GM19324 (cell line): ENCODE measurements at regions not wholly inside any gene's neighbourhood (a gene's known extent, or its start where the extent isn't known, plus 50 kb on each side); places are given as distances from the start of the nearest gene placed in this dataset.

Experiments
- ATAC-seq: cut with Tn5 transposase; IDR thresholded peaks from one replicate; pipeline ENCODE4 v1.9.1; 2021; ENCODE audit warnings: mild to moderate bottlenecking, moderate library complexity; ENCODE audit not compliant: unreplicated experiment, low FRiP score

DNA sequence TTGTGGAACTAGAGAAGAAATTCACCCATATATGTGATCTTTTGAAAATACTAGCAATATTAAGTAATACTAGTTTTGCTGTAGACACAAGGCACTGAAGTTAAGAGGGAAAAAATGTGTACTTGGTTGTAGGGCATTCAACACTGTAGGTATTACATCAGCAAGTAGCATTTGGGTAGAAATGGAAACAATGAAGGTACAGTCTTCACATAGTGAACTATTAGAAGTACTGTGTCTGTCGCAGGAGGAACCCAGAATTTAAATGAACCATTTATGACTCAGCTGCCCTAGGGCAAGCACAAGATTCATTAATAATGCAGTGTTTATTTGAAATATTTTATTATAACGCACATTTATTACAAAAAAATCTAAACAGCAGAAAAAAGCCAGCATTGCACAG is 572.7 kb upstream of the TENM3 start:
- no peak for ATAC-seq

DNA sequence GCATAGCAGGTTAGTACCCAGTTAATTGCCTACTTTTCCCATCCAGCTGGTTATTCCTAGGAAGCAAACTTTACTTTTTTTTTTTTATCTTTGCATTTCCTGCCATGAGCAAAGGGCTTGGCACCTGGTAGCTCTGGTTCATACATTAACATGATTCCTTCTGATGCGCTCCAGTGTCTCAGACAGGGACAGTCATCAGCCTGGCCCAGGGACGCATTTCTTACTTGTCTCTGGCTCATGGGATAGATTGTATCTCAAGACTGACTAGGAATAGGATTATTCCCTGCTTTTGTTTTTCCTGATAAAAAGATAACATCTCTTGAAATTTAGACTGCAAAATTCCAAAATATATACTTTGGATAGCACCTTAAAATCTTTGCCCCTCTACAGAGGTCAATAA is 571.5 kb upstream of the TENM3 start:
- no peak for ATAC-seq

- ATAC-seq, result no peak
Observed at GRCh38 chr4:181672751-181673150, 570.5 kb upstream of the TENM3 start.

DNA sequence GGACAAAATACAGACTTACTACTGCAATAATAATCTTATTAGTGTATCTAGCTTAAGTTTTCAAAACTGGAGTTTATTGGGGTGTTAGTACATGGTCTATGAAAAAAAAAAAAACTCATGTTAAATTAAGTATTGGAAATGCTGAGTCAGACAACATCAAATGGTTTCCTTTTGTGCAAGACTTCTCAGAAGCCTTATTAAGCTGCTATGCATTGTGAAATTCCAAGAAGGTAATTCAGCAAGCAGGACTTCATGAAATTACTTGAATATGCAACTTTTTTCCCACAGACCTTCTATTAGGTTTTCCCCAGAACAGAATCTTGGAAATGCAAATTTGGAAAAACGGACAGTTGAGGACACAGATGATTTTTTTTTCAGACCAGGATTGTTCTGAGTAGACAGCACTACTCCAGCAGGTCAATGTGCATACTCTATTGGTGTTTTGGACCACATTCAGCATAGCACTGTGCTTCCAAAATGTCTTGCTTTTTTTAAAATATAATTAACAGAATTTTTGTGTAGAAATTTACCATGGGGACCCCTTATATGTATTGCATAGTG is 568.8 kb upstream of the TENM3 start:
- ATAC-seq, result no peak

- ATAC-seq, result no peak
Observed at GRCh38 chr4:181676546-181676945, 566.7 kb upstream of the TENM3 start.

DNA sequence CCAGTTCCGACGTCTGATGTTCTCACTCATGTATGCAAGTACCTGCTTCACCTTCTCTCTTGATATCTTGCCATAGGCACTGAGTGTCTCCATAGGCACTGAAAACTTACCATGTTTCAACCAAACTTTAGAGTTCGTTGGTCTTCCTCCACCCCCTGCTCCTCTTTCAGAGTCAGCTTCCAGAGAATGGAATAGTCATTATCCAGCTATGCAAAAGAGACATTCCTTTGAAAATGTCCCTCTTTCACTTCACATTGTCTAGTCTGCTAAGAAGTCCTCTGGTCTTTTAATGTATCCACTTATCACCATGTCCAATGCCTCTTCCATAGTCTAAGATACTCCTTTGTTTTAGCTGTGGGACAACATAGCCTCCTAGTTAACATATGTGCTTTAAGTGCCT is 566.0 kb upstream of the TENM3 start:
- no peak for ATAC-seq

DNA sequence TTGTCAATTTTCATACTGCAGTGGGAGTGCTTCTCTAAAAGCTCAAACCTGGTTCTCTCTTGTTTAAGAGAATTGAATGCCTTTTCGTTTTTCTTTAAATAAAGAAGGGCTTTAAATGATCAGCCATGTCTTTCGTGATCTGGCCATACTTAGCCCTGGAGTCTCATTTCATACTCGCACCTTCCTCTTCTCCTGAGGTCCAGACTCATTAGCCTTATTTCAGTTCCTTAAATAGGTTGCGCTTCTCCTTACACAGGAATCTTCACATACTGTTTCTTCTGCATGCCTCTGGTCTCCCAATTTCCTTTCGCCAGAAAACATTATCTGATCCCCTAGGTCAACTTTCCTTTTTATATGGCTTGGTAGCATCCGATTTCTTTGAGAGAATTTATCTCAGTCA is 565.6 kb upstream of the TENM3 start:
- no peak for ATAC-seq

DNA sequence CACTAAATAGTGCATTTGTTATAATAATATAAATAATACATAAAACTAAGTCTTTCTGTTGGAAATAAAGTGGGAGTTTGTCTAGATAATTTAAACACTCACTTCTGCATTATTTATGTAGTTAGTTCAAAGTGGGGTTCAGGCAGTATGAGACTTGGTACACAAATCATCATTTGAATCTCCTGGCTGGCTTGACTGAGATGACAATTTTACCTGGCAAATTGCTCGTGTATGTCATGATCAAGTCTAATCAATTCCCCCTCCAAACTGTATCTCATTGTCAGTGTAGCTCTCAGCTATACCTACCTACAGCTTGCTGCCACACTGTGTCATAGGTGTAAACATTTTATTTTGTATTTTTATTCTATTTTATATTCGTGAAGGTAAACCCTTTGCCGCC is 563.4 kb upstream of the TENM3 start:
- no peak for ATAC-seq

GRCh38 chr4:181682367-181683047 is 560.7 kb upstream of the TENM3 start:
- ATAC-seq, result no peak

- ATAC-seq, result no peak
Observed at GRCh38 chr4:181684310-181684709, 558.9 kb upstream of the TENM3 start.

GRCh38 chr4:181685461-181685860 is 557.7 kb upstream of the TENM3 start:
- ATAC-seq, result no peak

- no peak for ATAC-seq
Observed at GRCh38 chr4:181685911-181686310, 557.3 kb upstream of the TENM3 start.

DNA sequence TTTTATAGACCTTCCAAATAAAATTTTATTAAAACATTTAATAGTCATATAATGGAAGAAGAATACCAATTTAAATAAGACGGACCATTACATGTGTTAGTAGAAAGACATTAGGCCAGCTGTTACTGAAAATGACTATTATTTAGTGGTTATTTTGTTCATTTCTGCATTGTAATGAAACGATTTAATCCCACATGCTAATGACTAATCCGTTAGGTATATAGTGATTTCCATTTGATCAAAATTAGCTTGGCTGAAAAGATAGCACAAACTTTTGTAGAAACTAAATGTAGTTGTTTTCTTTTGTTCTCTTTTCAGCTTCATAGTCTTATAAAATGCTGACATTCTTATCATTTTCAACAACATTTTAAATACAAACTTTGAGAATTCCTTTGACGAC is 556.1 kb upstream of the TENM3 start:
- no peak for ATAC-seq

DNA sequence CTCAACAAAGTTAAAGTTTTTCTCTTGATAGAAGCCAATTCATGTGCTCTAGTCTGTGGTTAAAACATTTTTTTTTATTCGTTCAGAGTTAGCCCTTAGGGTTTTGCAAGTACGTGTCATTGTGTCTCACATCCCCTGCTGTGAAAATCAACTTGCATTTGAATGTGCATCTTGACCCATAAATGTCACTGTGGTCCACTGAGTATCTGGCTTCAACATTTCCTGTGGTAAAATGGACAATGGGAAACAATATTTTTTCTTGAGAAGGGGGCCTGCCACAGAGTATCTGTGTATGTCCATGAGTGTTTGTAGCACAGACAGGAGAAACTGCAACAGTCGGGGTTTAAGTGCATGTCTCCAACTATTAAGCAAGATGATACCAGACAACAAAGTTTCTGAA is 554.8 kb upstream of the TENM3 start:
- no peak for ATAC-seq

DNA sequence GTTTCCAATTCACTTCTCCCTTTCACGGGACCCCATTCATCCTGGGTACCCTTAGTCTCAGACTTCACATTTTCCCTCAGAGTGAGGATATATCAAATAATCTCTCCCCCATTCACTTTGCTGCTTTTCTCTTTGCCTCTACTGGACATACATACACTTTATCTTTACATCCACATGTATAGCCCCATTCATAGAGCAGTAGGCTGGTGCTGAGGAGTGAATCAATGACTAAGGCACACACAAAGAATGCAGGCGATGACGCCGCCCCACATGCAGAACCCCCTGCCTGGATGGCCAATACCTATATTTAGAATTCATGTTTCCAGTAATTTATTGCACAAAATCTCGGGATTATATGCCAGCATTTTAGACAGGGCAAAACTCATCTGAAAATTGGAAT is 554.3 kb upstream of the TENM3 start:
- ATAC-seq, result no peak

GRCh38 chr4:181690498-181690897 is 552.7 kb upstream of the TENM3 start:
- ATAC-seq, result no peak

DNA sequence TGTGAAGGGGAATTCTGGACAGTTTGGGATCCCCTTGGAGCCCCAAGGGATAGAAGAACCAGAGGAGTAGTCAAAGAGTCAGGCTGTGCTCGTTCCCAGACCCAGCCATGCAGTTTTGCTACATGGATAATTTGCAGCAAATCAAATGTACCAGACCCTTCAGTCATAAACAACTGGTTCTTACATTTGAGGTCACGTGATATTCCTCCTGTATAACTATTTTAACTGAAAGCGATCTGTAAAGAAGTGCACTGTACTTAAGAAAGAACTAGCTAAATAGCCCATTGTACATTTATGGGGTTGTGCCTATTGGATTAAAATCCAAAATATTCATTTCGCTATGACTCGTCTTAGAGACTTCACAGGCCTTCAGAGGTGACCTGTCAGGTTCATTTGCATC is 550.2 kb upstream of the TENM3 start:
- ATAC-seq, result no peak

DNA sequence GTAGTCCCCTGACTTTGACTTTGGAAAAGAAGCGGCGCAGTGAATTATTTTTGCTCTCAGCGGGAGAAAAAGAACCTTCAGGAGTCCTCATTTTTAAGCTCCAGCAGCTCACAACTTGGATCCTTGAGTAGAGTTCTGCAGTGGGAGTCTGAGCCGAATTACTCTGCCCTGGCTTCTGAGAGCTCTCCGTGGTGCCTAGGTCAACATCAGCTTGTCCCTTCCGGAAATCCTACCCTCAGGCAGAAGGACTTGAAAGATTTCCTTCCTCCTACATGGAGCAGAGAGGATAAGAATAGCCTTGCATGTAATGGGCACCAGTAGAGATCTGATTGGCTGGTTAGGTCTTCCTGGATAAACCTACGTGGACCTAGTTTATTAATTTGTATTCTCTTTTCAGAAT is 549.7 kb upstream of the TENM3 start:
- no peak for ATAC-seq

DNA sequence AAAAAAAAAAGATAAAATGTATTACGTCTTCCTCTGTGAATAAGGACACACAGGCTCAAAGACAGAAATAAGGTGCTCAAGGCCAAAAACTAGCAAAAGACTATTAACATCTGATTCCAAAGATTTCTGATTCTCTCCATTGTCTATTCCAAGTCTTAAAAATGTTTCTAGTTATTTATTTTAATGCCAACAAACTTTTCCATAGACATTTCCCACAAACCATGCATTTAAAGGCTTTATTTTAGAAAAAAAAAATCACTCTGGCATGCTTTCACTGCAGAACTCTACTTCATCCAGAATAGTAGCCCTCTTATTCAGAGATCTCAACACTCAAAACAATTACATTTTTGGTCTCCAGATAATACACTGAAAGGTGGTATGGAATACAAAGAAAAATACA is 545.0 kb upstream of the TENM3 start:
- no peak for ATAC-seq

DNA sequence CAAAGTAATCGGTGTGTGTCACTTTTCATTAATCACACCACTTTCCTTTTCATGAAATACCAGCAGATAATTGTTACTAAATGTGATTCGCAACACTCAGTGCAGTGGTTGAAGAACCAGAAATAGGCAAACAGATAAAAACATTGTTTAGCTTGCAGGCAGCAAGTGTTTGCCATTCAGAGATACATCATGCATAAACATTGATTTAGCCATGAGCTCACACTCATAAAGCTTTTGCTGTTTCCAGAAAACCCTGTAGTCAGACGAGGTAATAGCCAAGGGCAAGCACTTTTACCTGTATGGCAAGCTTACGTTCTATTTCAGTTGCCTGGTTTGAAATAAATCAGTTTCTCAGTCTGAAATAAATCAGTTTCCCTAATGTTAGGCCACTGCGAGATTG is 542.0 kb upstream of the TENM3 start:
- no peak for ATAC-seq

- ATAC-seq, result no peak
Observed at GRCh38 chr4:181701894-181702293, 541.3 kb upstream of the TENM3 start.

DNA sequence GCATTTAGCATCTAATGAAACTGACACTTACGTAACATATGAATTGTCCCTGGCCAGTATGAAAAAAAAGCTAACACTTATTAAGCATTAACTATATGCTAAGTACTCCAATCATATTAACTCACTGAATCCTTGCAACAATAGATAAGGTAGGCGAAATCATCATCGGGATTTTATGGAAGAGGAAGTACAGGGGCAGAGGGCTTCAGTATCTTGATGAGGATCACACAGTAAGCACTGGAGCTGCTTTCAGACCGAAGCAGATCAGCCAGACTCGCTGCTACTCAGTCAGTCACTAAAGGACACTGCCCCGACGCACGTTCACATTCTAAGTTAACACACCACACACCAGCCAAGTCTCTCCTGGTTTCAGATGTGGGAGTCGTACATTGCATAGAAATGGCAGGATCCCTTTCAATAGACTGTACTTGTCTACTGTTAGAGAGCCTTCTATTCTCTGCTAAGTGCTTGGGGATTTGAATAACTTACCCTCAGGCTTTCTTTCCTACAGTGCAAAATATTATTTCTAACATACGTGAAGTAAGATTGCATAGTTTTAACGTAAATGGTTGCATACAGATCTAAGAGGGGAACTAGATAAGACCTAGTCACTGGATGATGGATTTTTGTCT is 540.2 kb upstream of the TENM3 start:
- no peak for ATAC-seq
